HG03565 (cell line): ENCODE measurements at regions not wholly inside any gene's neighbourhood (a gene's known extent, or its start where the extent isn't known, plus 50 kb on each side); places are given as distances from the start of the nearest gene placed in this dataset.
A peak's percentile ranks its signal among the peaks of the same experiment; 100 is the strongest.
"Not testable (repeated sequence)": the region's sequence is repeated elsewhere in the genome, so short reads cannot be mapped to it uniquely, and the experiment has no call there.

ENCODE experiments used
- ATAC-seq: cut with Tn5 transposase; IDR thresholded peaks from one replicate; pipeline ENCODE4 v1.9.1; 2021; ENCODE audit warnings: mild to moderate bottlenecking, moderate library complexity; ENCODE audit not compliant: unreplicated experiment

GRCh38 chr3:187795207-187795960 lies 50.1 kb upstream of the BCL6 start:
- no peak for ATAC-seq

GRCh38 chr3:187798126-187798525 lies 52.9 kb upstream of the BCL6 start:
- no peak for ATAC-seq

- ATAC-seq, result no peak
Observed at GRCh38 chr3:187798531-187799530, 53.6 kb upstream of the BCL6 start.

- peak; percentile 35 for ATAC-seq
Observed at GRCh38 chr3:187799942-187800641, 54.8 kb upstream of the BCL6 start.

- ATAC-seq, result no peak
Observed at GRCh38 chr3:187801152-187801551, 55.9 kb upstream of the BCL6 start.

GRCh38 chr3:187802203-187802927 lies 57.1 kb upstream of the BCL6 start:
- no peak for ATAC-seq

GRCh38 chr3:187802928-187803259 lies 57.6 kb upstream of the BCL6 start:
- ATAC-seq, result peak; percentile 86

- no peak for ATAC-seq
Observed at GRCh38 chr3:187804120-187804744, 59.0 kb upstream of the BCL6 start.

- ATAC-seq, result no peak
Observed at GRCh38 chr3:187804745-187805121, 59.5 kb upstream of the BCL6 start.

- ATAC-seq, result no peak
Observed at GRCh38 chr3:187805774-187806173, 60.5 kb upstream of the BCL6 start.

GRCh38 chr3:187807086-187807862 lies 62.0 kb upstream of the BCL6 start:
- ATAC-seq, result no peak

- no peak for ATAC-seq
Observed at GRCh38 chr3:187808527-187808895, 63.2 kb upstream of the BCL6 start.

- no peak for ATAC-seq
Observed at GRCh38 chr3:187809612-187809991, 64.3 kb upstream of the BCL6 start.

- no peak for ATAC-seq
Observed at GRCh38 chr3:187810021-187810446, 64.8 kb upstream of the BCL6 start.

- no peak for ATAC-seq
Observed at GRCh38 chr3:187811585-187812250, 66.5 kb upstream of the BCL6 start.

- no peak for ATAC-seq
Observed at GRCh38 chr3:187812496-187812895, 67.2 kb upstream of the BCL6 start.

GRCh38 chr3:187813198-187813597 lies 67.9 kb upstream of the BCL6 start:
- no peak for ATAC-seq

- not testable (repeated sequence) for ATAC-seq
Observed at GRCh38 chr3:187817766-187818165, 72.5 kb upstream of the BCL6 start.
